ENCODE measurements at regions not wholly inside any gene's neighbourhood (a gene's known extent, or its start where the extent isn't known, plus 50 kb on each side); places are given as distances from the start of the nearest gene placed in this dataset.

- TF ChIP-seq POLR2A (IDR thresholded peaks at IDR 0.05; ENCODE audit: low read depth, low read length) (no peak), POLR2AphosphoS5 (IDR thresholded peaks at IDR 0.05; ENCODE audit: low read depth, low read length) (no peak)
Measured at GRCh38 chr12:90428881-90429280, 526.1 kb downstream of the CCER1 start.
